ENCODE measurements at regions not wholly inside any gene's neighbourhood (a gene's known extent, or its start where the extent isn't known, plus 50 kb on each side); places are given as distances from the start of the nearest gene placed in this dataset.

DNA sequence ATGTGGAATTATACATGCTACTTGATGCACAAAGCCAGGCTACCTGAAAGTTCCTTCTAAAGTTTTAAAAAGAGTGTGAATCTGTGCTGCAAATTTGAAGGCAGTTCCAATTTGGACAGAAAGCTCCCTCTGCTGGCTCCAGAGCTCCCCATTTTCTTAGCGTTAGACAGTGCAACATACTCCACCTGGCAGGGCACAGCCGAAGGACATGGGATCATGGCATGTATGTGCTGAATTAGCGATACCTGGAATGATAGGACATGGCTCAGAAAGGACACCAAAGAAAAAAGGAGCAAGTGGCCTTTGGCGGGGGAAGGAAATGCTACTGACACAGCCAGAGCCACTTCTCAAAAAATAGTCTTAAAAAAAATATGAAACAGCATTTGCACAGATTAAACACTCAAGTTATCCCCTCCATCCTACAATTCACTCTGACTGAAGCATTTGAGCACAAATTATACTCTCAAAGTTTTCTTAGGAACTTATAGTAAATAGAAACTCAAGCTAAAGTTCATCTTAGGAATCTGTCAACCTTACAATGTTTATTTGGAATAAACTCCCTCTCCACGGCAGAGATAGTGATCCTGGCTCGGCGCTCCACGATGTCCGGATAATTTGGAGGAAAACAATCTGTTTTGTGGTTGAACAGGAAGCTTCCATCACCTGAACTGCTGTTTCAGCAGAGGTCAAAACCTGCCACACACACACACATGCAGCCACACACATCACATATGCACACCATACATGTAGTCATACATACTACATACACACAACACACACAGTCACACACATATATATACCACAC lies 80.0 kb downstream of the C7orf25 start:
- Histone ChIP-seq H2BK20ac (ENCODE audit: low read depth, low read length, poor library complexity, severe bottlenecking) (no peak overlapping the region), H4K8ac (replicated peaks; ENCODE audit: insufficient read length, low read depth, low read length) (no peak overlapping the region), H3K79me2 (ENCODE audit: insufficient read depth, low read length) (no peaks in the 10 kb centered on the region), H3K79me1 (ENCODE audit: insufficient read depth, low read depth, low read length, poor library complexity, severe bottlenecking) (no peaks in the 10 kb centered on the region), H3K27ac (ENCODE audit: insufficient read length, low read depth, low read length) (no peak overlapping the region), H2AFZ (ENCODE audit: low read length) (no peak overlapping the region), H3K4me2 (ENCODE audit: insufficient read depth, insufficient read length, low read length) (no peak overlapping the region), H3K23ac (ENCODE audit: insufficient read length, low read depth, low read length) (peak overlapping the region; percentile 36), H2BK15ac (ENCODE audit: low read depth, low read length) (no peak overlapping the region), H3K56ac (ENCODE audit: insufficient read length, low read depth, low read length) (no peak overlapping the region), H3K23me2 (ENCODE audit: insufficient read length, low read depth, low read length, poor library complexity, severe bottlenecking) (no peaks in the 10 kb centered on the region), H3K27me3 (ENCODE audit: insufficient read depth, low read length) (no peaks in the 10 kb centered on the region), H2AK5ac (ENCODE audit: insufficient read length, low read length) (no peak overlapping the region), H3K18ac (ENCODE audit: insufficient read length, low read depth, low read length) (no peak overlapping the region), H2BK12ac (ENCODE audit: insufficient read length, low read depth, low read length) (no peak overlapping the region), H4K91ac (ENCODE audit: insufficient read length, low read depth, low read length) (no peak overlapping the region), H2BK120ac (ENCODE audit: low read depth, low read length, poor library complexity, severe bottlenecking) (no peak overlapping the region), H3K9me3 (ENCODE audit: control insufficient read depth, low read depth, low read length) (no peaks in the 10 kb centered on the region), H3K4me1 (ENCODE audit: insufficient read depth, low read length) (no peaks in the 10 kb centered on the region), H3K4ac (ENCODE audit: low read depth, low read length) (no peak overlapping the region), H3K14ac (ENCODE audit: insufficient read depth, low read length) (no peak overlapping the region), H4K20me1 (ENCODE audit: control insufficient read depth, insufficient read depth, insufficient read length) (no peaks in the 10 kb centered on the region), H3K9ac (ENCODE audit: extremely low read depth, insufficient read length, low read length) (no peak overlapping the region), H2BK5ac (ENCODE audit: insufficient read length, low read length) (no peak overlapping the region), H4K5ac (ENCODE audit: insufficient read length, low read depth, low read length) (no peak overlapping the region), H3T11ph (ENCODE audit: low read length) (no peak overlapping the region)
- WGBS (ENCODE audit: extremely low coverage, insufficient read length, low lambda C conversion rate) = no CpG with 5 or more reads among the region's 9 CpGs
- H3K4me3 Mint-ChIP-seq = no peak overlapping the region
- peaks cover 3 to 14% of the 10 kb centered on the region in 2 experiments; a peak in 2 of 4 replicates for H3K4me1 Mint-ChIP-seq
- no peaks in the 10 kb centered on the region for H3K36me3 Mint-ChIP-seq (ENCODE audit: insufficient read depth in 1 of 3, low read depth in 3 of 3)
- no peaks in the 10 kb centered on the region; a peak in 1 of 5 replicates for H3K9me3 Mint-ChIP-seq
- H3K27me3 Mint-ChIP-seq (ENCODE audit: low read depth) = no peaks in the 10 kb centered on the region
- TF ChIP-seq, protein P1, sequence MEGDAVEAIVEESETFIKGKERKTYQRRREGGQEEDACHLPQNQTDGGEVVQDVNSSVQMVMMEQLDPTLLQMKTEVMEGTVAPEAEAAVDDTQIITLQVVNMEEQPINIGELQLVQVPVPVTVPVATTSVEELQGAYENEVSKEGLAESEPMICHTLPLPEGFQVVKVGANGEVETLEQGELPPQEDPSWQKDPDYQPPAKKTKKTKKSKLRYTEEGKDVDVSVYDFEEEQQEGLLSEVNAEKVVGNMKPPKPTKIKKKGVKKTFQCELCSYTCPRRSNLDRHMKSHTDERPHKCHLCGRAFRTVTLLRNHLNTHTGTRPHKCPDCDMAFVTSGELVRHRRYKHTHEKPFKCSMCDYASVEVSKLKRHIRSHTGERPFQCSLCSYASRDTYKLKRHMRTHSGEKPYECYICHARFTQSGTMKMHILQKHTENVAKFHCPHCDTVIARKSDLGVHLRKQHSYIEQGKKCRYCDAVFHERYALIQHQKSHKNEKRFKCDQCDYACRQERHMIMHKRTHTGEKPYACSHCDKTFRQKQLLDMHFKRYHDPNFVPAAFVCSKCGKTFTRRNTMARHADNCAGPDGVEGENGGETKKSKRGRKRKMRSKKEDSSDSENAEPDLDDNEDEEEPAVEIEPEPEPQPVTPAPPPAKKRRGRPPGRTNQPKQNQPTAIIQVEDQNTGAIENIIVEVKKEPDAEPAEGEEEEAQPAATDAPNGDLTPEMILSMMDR (conservative IDR thresholded peaks at IDR 0.05) = peak; percentile 65
- H3K27ac Mint-ChIP-seq = no peak overlapping the region; a peak in 1 of 7 replicates
- peak; percentile 43 for DNase-seq
